A673 (cell line): ENCODE measurements at regions not wholly inside any gene's neighbourhood (a gene's known extent, or its start where the extent isn't known, plus 50 kb on each side); places are given as distances from the start of the nearest gene placed in this dataset.

Experiments
- BruUV-seq: library from RNA; stranded (reverse); fragments of 400-500 nt; replicated peaks from 2 replicates; lab custom pipeline; 2021; lab: Mats Ljungman, UMichigan
- CTCF ChIA-PET: fragments of 300-600 bp; sonication (Branson Sonifier 250); formaldehyde crosslinking; loops from one replicate; lab custom pipeline; 2022; ENCODE audit warnings: antibody characterized with exemption; lab: Charles Lee
- POLR2A ChIA-PET: fragments of 300-600 bp; sonication (Branson Sonifier 250); formaldehyde crosslinking; loops from one replicate; lab custom pipeline; 2022; ENCODE audit warnings: antibody characterized with exemption; ENCODE audit not compliant: low non-redundant PET; lab: Charles Lee
- DNase-seq: peaks from one replicate; pipeline ENCODE4 v3.0.0-alpha.2; 2015; ENCODE audit warnings: low spot score
- H3K27ac ChIP-seq: fragments of 200-600 bp; sonication (generic); 2 replicates; pipeline ENCODE4 v1.5.1; 2016; ENCODE audit warnings: mixed run types, low read depth, mild to moderate bottlenecking, mixed read lengths, antibody characterized with exemption, low read length; ENCODE audit not compliant: poor library complexity, severe bottlenecking
- H3K27me3 ChIP-seq: fragments of 200-600 bp; sonication (generic); replicated peaks from 2 replicates; pipeline ENCODE4 v1.6.1; 2017; ENCODE audit warnings: mixed run types, low read depth, mild to moderate bottlenecking, mixed read lengths, antibody characterized with exemption, low read length; ENCODE audit not compliant: insufficient read depth, poor library complexity
- H3K36me3 ChIP-seq: fragments of 200-600 bp; sonication (generic); 2 replicates; pipeline ENCODE4 v1.6.1; 2016; ENCODE audit warnings: mixed run types, mild to moderate bottlenecking, mixed read lengths, antibody characterized with exemption, low read length; ENCODE audit not compliant: insufficient read depth, poor library complexity, severe bottlenecking
- H3K4me1 ChIP-seq: fragments of 200-600 bp; sonication (generic); 2 replicates; pipeline ENCODE4 v1.6.1; 2017; ENCODE audit warnings: mixed run types, mild to moderate bottlenecking, mixed read lengths, antibody characterized with exemption, low read length; ENCODE audit not compliant: insufficient read depth, poor library complexity, severe bottlenecking
- H3K4me3 ChIP-seq: fragments of 200-600 bp; sonication (generic); 2 replicates; pipeline ENCODE4 v1.5.1; 2016; ENCODE audit warnings: low read depth, mixed run types, mild to moderate bottlenecking, mixed read lengths, low read length; ENCODE audit not compliant: poor library complexity, severe bottlenecking
- H3K9me3 ChIP-seq: fragments of 200-600 bp; sonication (generic); 2 replicates; pipeline ENCODE4 v1.6.1; 2016; ENCODE audit warnings: mixed run types, low read depth, mild to moderate bottlenecking, mixed read lengths, antibody characterized with exemption, low read length; ENCODE audit not compliant: poor library complexity, severe bottlenecking
- EZH2 ChIP-seq: fragments of 200-600 bp; sonication (generic); IDR thresholded peaks from 2 replicates; pipeline ENCODE4 v1.6.1; 2017; ENCODE audit warnings: borderline replicate concordance, low read depth, mild to moderate bottlenecking, mixed read lengths, antibody characterized with exemption, low read length; ENCODE audit not compliant: poor library complexity, severe bottlenecking
- intact Hi-C: fragments of 100-400 bp; cut with micrococcal nuclease; formaldehyde crosslinking; loops from one replicate; pipeline ENCODE4 v1.10.0; 2022; ENCODE audit not compliant: unreplicated experiment
- TF ChIP-seq, protein P1 (sequence below): fragments of 300-800, 200-600 bp; sonication (generic); conservative IDR thresholded peaks from 2 replicates; pipeline ENCODE4 v1.5.1; 2017; ENCODE audit warnings: low read depth, mild to moderate bottlenecking, antibody characterized with exemption, low read length, moderate library complexity, mixed read lengths

DNA sequence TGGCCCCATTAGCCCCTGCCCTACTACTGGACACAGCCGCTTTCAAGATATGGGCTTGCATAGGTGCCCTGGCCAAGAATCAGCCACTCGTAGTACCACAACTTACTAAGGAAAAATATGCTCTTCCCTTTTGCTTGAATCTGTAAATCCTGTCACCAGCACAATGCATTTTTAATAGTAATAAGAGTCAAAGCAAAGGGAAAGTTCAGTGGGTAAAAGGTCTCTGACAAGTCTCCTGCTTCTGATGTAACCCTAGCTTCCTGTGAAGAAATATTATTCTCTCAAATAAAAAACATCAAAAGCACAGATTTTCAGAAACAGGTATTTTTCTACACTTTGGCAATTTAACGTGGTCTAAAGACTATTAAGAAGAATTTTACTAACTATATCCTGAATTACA is 373.8 kb downstream of the GJA1 start:
- no peaks in the 10 kb centered on the region for H3K36me3 ChIP-seq
- H3K27me3 ChIP-seq: no peaks in the 10 kb centered on the region
- BruUV-seq: no TSS peak
- CTCF ChIA-PET: no interaction called here
- TF ChIP-seq, protein P1, sequence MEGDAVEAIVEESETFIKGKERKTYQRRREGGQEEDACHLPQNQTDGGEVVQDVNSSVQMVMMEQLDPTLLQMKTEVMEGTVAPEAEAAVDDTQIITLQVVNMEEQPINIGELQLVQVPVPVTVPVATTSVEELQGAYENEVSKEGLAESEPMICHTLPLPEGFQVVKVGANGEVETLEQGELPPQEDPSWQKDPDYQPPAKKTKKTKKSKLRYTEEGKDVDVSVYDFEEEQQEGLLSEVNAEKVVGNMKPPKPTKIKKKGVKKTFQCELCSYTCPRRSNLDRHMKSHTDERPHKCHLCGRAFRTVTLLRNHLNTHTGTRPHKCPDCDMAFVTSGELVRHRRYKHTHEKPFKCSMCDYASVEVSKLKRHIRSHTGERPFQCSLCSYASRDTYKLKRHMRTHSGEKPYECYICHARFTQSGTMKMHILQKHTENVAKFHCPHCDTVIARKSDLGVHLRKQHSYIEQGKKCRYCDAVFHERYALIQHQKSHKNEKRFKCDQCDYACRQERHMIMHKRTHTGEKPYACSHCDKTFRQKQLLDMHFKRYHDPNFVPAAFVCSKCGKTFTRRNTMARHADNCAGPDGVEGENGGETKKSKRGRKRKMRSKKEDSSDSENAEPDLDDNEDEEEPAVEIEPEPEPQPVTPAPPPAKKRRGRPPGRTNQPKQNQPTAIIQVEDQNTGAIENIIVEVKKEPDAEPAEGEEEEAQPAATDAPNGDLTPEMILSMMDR: no peak
- TF ChIP-seq EZH2: no peak
- intact Hi-C loops: no loop called here
- no peak for DNase-seq
- H3K4me1 ChIP-seq: no peaks in the 10 kb centered on the region
- no peaks in the 10 kb centered on the region for H3K9me3 ChIP-seq
- POLR2A ChIA-PET: no interaction called here
- H3K27ac ChIP-seq: no peak overlapping the region
- no peak overlapping the region for H3K4me3 ChIP-seq

DNA sequence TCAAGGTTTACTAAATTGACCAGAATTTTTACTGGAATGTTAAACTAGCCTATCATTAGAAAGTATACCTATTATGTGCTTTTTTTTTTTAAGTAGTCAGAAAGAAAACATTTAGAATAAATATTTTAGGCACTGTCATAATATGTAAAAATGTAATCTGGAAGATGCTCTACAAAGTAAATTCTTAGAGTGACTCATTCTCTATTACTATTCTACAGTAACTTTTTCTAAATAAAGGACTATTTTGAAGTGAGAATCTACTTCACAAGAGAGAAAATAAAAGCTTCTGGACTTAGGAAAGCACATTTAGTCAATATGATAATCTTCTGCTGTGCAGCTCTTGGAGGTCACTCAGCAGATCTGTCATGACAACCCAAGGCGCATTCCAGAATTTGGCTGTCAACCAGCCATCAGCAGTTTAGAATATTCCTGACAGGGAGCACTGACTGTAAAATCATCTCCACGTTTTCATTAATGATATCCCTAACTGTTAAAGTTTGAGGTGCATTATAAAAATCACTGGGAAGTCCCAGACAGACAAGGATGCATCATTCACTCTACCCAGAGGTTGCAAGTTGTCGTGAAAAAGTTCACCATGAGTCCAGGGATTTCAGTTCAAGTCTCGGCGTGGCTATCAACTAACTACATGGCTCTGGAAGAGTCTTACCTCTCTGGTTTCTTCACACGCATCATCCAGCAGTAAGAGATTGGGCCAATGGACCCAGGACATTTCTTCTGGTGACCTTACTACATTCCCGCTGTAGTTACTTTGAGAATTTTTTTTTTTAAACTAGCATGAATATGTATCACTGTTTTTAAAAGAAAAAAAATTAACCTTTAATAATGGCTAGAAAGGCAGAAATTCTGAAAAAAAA is 374.9 kb downstream of the GJA1 start:
- Histone ChIP-seq H3K27me3 (no peaks in the 10 kb centered on the region), H3K36me3 (no peaks in the 10 kb centered on the region), H3K9me3 (no peaks in the 10 kb centered on the region), H3K4me1 (no peaks in the 10 kb centered on the region), H3K27ac (no peak overlapping the region), H3K4me3 (no peak overlapping the region)
- POLR2A ChIA-PET: no interaction called here
- DNase-seq: no peak
- TF ChIP-seq, protein P1: no peak
- TF ChIP-seq EZH2: no peak
- CTCF ChIA-PET: no interaction called here
- no TSS peak for BruUV-seq
- intact Hi-C loops: no loop called here

- Histone ChIP-seq H3K27ac (no peak overlapping the region), H3K9me3 (no peaks in the 10 kb centered on the region), H3K4me3 (no peak overlapping the region), H3K4me1 (no peaks in the 10 kb centered on the region), H3K27me3 (no peaks in the 10 kb centered on the region), H3K36me3 (no peaks in the 10 kb centered on the region)
- intact Hi-C loops: no loop called here
- BruUV-seq: no TSS peak
- TF ChIP-seq, protein P1: no peak
- TF ChIP-seq EZH2: no peak
- ChIA-PET CTCF (no interaction called here), POLR2A (no interaction called here)
- DNase-seq: no peak
Measured at GRCh38 chr6:121811106-121811505, 375.7 kb downstream of the GJA1 start.
